LHCN-M2 (cell line): ENCODE measurements at regions not wholly inside any gene's neighbourhood (a gene's known extent, or its start where the extent isn't known, plus 50 kb on each side); places are given as distances from the start of the nearest gene placed in this dataset.

Experiments
- DNase-seq: peaks from one replicate; pipeline ENCODE4 v3.0.0-alpha.2; 2012; ENCODE audit warnings: low read depth

DNA sequence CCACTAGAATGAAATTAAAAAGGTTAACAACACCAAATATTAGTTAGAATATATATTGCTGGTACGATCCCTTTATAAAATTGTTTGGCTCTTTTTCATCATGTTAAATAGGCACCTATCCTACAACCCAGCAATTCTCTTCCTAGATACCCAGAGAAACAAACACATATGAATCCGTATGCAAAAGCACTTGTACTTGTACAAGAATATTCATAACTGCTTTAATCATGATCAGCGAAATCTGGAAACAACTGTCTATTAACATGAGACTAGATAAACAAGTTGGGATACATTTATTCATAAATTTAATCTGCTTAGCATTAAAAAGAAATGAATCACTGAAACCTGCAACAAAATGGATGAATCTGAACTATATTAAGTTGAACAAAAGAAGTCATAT lies 113.7 kb upstream of the MAP1B start:
- no peak for DNase-seq

- DNase-seq = no peak
These were observed 110.5 kb upstream of the MAP1B start for GRCh38 chr5:71996789-71997188.

DNA sequence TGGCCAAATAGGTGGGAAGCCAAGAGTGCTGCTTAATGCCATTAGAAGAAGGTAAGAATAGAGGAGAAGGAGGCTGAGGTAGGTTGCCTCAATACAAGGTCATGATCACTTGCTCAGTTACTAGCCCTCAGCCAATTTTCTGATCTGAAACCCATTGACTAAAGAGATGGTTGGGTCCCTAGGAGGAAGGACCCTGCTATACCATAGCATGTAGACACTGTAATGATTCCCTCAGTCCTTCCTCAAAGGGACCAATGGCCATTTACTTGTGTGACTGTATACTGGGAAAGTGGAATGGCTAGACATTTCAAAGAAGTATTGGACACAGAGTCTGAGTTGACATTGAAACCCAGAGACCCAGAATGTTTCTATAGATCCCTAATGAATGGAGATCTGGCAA lies 108.5 kb upstream of the MAP1B start:
- no peak for DNase-seq

- no peak for DNase-seq
These were observed 106.6 kb upstream of the MAP1B start for GRCh38 chr5:72000707-72001106.

GRCh38 chr5:72005671-72006070 lies 101.6 kb upstream of the MAP1B start:
- no peak for DNase-seq

GRCh38 chr5:72006361-72006760 lies 100.9 kb upstream of the MAP1B start:
- DNase-seq = no peak

- DNase-seq = no peak
These were observed 99.8 kb upstream of the MAP1B start for GRCh38 chr5:72007336-72008111.

- DNase-seq = no peak
These were observed 98.0 kb upstream of the MAP1B start for GRCh38 chr5:72009280-72009679.

DNA sequence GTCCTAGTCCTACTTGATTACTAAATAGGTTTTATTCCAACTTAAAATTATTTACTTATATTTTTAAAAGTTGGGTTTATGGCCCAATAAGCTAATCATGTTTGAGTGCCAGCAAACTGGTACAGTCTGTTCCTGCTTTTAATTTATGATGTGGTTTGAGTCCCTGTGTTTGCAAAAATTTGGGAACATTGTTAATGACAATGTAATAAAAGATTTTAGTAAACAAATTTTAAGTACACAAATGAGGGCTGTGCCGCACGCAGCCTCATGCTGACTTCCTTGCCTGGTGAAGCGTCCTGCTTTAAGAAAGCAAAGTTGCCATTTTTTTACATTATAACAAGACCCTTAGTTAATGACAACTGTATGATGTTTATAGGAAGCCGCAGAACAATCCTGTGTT lies 96.8 kb upstream of the MAP1B start:
- no peak for DNase-seq

DNA sequence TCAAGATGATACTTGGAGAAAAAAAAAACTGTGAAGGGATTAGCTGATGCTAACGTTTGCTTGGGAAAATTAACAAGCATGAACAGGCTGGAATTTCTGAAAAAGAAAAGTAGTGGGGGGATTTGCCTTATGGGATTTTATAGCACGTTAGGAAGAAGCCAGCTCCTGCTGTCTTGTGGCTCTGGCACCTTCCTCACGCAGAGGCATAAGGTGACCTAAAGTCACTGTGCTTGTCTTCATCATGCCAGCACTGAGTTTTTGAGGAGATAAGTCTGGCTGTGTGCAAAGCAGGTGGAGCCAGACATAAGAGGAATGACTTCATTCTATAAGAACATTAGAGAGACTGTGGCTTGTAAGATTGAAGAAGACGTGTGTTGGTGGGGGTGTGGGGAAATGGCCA lies 94.4 kb upstream of the MAP1B start:
- DNase-seq = no peak

GRCh38 chr5:72013766-72014624 lies 93.3 kb upstream of the MAP1B start:
- no peak for DNase-seq

DNA sequence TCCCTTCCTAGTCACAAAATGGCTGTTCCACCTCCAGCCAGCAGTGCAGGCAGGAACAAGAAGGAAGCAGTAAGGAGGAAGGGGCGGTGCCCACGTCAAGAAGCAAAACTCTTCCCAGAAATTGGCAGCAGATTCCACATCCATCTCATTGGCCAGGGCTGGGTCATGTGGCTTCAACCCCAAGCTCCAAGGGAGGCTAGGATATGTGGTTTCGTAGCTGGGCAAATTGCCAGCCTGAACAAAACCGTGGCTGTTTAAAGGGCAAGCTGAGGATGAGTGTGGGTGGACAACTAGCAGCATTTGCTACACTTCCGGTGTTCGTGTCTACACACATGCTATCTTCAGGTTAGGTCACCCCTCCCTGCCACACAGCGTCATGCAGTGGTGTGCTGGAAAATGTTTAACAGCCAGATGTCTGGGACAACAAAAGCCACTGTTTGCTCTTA lies 92.1 kb upstream of the MAP1B start:
- peak; percentile 49 for DNase-seq

DNA sequence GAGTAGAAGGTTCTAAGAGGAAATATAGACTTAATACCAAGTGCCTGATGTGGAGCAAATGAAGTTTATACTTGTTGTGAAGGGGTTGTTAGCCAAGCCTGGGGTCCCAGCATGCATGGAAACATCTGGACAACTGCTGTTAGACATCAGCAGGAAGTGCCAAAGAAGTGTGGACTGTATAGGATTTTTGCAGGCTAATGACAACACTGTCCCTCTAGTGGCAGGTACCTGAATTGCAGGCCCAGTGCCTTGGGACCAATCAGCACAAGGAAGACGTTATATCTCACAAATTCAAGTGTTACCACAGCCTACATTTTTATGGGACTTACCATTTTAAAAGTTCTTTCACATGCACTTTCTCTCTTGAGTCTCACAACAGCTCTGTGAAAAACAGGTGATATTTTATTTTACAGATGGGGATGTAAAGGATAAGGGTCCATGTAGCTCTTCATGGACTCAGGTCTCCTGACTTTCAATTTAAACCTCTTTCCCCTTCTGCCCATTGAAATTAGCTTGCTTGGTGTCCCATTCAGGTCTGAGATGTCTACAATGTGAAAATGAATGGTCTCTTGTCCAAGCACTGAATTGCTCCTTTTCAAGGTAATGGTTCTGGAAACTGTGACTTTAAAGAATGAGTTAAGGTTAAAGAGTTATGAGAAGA lies 89.0 kb upstream of the MAP1B start:
- DNase-seq = peak; percentile 26

GRCh38 chr5:72020161-72020983 lies 86.9 kb upstream of the MAP1B start:
- DNase-seq = no peak

DNA sequence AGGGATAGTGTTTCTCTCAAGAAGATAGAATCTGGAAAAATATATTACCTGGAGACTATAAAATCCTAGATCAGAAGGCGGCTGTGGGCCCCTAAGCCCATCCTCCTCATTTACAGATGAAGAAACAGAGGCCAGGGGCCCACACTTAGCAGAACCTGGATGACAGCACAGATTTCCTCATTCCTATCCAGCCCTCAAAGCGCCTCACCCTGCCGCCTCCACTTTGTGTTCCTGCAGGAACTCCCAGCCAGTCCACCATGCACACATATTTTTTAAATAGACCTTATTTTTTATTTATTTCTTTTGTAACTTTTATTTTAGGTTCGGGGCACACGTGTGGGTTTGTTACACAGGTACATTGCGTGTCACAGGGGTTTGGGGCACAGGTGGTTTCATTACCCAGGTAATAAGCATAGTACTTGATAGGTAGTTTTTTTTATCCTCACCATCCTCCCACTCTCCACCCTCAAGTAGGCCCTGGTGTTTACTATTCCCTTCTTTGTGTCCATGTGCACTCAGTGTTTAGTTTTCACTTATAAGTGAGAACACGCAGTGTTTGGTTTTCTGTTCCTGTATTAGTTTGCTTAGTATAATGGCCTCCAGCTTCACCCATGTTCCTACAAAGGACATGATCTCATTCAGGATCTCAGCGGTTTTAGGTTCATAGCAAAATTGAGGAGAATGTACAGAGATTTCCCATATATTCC lies 85.5 kb upstream of the MAP1B start:
- DNase-seq = no peak

DNA sequence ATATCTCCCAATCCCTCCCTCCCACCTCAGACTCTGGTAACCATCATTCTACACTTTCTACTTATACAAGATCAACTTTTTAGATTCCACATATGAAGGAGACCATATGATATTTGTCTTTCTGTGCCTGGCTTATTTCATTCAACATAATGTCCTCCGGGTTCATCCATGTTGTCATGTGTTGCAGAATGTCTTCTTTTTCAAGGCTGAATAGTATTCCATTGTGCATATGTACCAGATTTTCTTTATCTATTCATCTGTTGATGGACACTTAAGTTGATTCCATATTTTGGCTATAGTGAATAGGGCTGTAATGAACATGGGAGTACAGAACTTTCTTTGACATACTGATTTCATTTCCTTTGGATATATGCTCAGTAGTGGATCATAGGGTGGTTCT lies 78.9 kb upstream of the MAP1B start:
- DNase-seq = no peak

- DNase-seq = no peak
These were observed 77.0 kb upstream of the MAP1B start for GRCh38 chr5:72030237-72030636.

- no peak for DNase-seq
These were observed 74.5 kb upstream of the MAP1B start for GRCh38 chr5:72032788-72033187.

DNA sequence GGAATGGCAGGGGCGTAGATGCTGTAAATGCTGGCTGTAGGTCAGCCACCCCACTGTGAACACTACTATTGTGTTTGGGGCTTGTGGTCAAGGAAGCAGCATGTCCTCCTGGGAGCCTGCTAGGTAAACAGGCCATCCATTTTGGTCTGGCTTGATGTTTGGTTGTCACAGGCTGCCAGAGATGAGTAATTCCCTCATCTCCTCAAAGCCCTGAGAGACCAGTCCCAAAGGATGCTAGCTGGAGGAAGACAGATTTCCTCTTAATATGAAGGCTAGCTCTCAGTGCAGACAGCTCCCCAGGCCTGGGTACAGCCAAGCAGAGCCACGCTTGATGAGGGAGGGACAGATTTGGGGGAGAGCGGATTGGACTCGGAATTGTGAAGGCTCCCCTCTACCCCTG lies 72.5 kb upstream of the MAP1B start:
- no peak for DNase-seq

DNA sequence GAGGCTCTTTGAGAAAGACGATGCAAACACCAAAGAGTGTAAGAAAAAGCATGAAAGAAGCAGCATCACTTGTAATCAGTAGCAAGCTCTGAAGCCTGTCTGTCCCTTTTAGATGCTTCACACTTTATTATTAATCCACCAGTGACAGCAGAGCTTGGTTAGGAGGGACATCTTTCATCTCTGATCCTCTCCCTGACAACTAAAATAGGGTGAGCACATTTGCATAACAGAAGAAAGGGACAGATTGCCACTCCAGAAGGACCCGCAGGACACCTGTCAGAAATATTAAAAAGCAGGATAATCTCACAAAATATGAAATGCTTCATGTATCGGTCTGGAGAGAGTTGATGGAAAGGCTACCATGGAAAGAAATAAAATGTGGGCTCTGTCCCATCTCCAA lies 71.4 kb upstream of the MAP1B start:
- DNase-seq = no peak

GRCh38 chr5:72036951-72037350 lies 70.3 kb upstream of the MAP1B start:
- no peak for DNase-seq
